GM23338 (cell line): ENCODE measurements at regions not wholly inside any gene's neighbourhood (a gene's known extent, or its start where the extent isn't known, plus 50 kb on each side); places are given as distances from the start of the nearest gene placed in this dataset.

Experiments
- ATAC-seq: fragments of 200-7000 bp; cut with Tn5 transposase; 3 replicates; pipeline ENCODE4 v1.9.1; 2020
- DNase-seq: peaks from one replicate; pipeline ENCODE4 v3.0.0-alpha.2; 2015; ENCODE audit warnings: low spot score
- H2AFZ ChIP-seq: fragments of 200-600 bp; sonication (generic); 2 replicates; pipeline ENCODE4 v1.8.0; 2016; ENCODE audit warnings: antibody characterized with exemption, mild to moderate bottlenecking, moderate library complexity
- H3F3A ChIP-seq: fragments of 200-600 bp; sonication (generic); replicated peaks from 2 replicates; pipeline ENCODE4 v1.8.0; 2017; ENCODE audit warnings: antibody characterized with exemption, mixed run types, low read depth
- H3K27ac ChIP-seq: fragments of 200-600 bp; sonication (generic); 2 replicates; pipeline ENCODE4 v1.6.1; 2016; ENCODE audit warnings: low read depth
- H3K27me3 ChIP-seq: fragments of 200-600 bp; sonication (generic); 2 replicates; pipeline ENCODE4 v1.8.0; 2016; ENCODE audit warnings: mild to moderate bottlenecking, mixed run types, moderate library complexity; ENCODE audit not compliant: insufficient read depth
- H3K36me3 ChIP-seq: fragments of 200-600 bp; sonication (generic); 2 replicates; pipeline ENCODE4 v1.8.0; 2016; ENCODE audit warnings: mild to moderate bottlenecking; ENCODE audit not compliant: insufficient read depth
- H3K4me1 ChIP-seq: fragments of 200-600 bp; sonication (generic); 2 replicates; pipeline ENCODE4 v1.8.0; 2016; ENCODE audit warnings: mild to moderate bottlenecking, moderate library complexity; ENCODE audit not compliant: insufficient read depth
- H3K4me2 ChIP-seq: fragments of 200-600 bp; sonication (generic); 2 replicates; pipeline ENCODE4 v1.7.1; 2017; ENCODE audit warnings: mixed run types
- H3K4me3 ChIP-seq: fragments of 200-600 bp; sonication (generic); 2 replicates; pipeline ENCODE4 v1.6.1; 2016; ENCODE audit warnings: mixed run types
- H3K79me2 ChIP-seq: fragments of 200-600 bp; sonication (generic); replicated peaks from 2 replicates; pipeline ENCODE4 v1.8.0; 2017; ENCODE audit warnings: mild to moderate bottlenecking; ENCODE audit not compliant: insufficient read depth
- H3K9me2 ChIP-seq: fragments of 200-600 bp; sonication (generic); 2 replicates; pipeline ENCODE4 v1.8.0; 2017; ENCODE audit not compliant: insufficient read depth
- H4K20me1 ChIP-seq: fragments of 200-600 bp; sonication (generic); replicated peaks from 2 replicates; pipeline ENCODE4 v1.8.0; 2017; ENCODE audit warnings: mild to moderate bottlenecking; ENCODE audit not compliant: insufficient read depth
- H3K27ac Mint-ChIP-seq: 2 replicates; pipeline ENCODE4 v1.8.0; 2020; ENCODE audit warnings: inconsistent platforms, mild to moderate bottlenecking, moderate library complexity, mixed read lengths
- H3K27me3 Mint-ChIP-seq: 3 replicates; pipeline ENCODE4 v1.8.0; 2022; ENCODE audit warnings: low read depth, mild to moderate bottlenecking, moderate library complexity, mixed read lengths, inconsistent platforms; ENCODE audit not compliant: insufficient read depth, poor library complexity
- H3K36me3 Mint-ChIP-seq: 3 replicates; pipeline ENCODE4 v1.8.0; 2021; ENCODE audit warnings: low read depth, mild to moderate bottlenecking, inconsistent platforms, moderate library complexity, mixed read lengths
- H3K4me1 Mint-ChIP-seq: 3 replicates; pipeline ENCODE4 v1.8.0; 2020; ENCODE audit warnings: mild to moderate bottlenecking, inconsistent platforms, mixed read lengths
- H3K4me3 Mint-ChIP-seq: 3 replicates; pipeline ENCODE4 v1.8.0; 2021; ENCODE audit warnings: moderate library complexity, mild to moderate bottlenecking, inconsistent platforms, mixed read lengths
- H3K9me3 Mint-ChIP-seq: 3 replicates; pipeline ENCODE4 v1.8.0; 2020; ENCODE audit warnings: moderate library complexity, mild to moderate bottlenecking, inconsistent platforms, mixed read lengths
- EZH2 ChIP-seq: fragments of 200-600 bp; sonication (generic); IDR thresholded peaks from one replicate; pipeline ENCODE4 v1.8.0; 2017; ENCODE audit warnings: antibody characterized with exemption, mild to moderate bottlenecking, low read depth; ENCODE audit not compliant: unreplicated experiment
- POLR2AphosphoS5 ChIP-seq: IDR thresholded peaks from 2 replicates; pipeline ENCODE4 v1.6.1; 2016; ENCODE audit warnings: antibody characterized with exemption, low read depth
- ZNF331 ChIP-seq: fragments of 250-450 bp; sonication (Bioruptor Pico); IDR thresholded peaks from 2 replicates; pipeline ENCODE4 v1.5.0; 2020; ENCODE audit warnings: low read depth, mild to moderate bottlenecking, moderate library complexity
- TF ChIP-seq, protein P1 (sequence below): fragments of 250-450 bp; sonication (Bioruptor Pico); IDR thresholded peaks from 2 replicates; pipeline ENCODE4 v1.5.0; 2020; ENCODE audit warnings: mild to moderate bottlenecking, moderate library complexity

DNA sequence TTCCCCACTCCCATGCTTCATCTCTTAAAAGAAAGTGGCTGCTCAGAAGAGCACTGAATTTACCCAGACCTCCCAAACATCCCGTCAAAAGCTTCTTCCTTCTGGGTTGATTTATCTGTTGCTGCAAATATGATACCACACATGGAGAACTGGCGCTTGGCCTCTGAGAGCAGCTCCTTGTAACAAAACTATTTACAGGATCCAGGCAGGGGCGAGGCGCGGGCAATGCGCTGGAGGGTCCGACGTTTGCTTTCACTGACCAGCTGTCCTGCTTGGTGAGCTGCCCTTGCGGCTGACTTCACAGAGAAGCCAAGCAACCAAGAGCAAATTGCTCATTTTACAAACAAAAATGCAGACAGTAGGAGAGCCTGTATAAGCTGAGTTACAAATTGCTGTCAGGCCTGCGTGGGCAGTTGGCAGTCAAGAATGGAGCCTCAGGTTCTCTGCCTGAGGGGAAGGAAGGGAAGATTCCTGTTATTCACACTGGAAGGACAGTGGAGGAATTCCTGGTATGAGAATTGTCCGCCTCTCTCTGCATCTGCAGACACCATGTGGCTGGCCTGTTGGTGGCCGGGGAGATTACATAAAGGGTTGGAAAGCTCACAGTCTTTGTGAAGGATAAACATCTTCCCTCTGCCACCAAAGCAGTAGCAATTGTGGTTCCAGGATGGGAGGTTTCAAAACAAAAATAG is 192.2 kb upstream of the LEF1 start:
- H3K27ac ChIP-seq: no peak overlapping the region
- 0 out of 2 replicates have a peak overlapping the region, but pooled peaks have one; percentile 7 for H3K4me2 ChIP-seq
- H3F3A ChIP-seq: no peaks in the 10 kb centered on the region
- peaks cover 5% of the 10 kb centered on the region for H3K9me2 ChIP-seq
- Mint-ChIP-seq H3K27ac (no peak overlapping the region), H3K9me3 (no peaks in the 10 kb centered on the region), H3K27me3 (peaks cover 6% of the 10 kb centered on the region), H3K4me3 (no peak overlapping the region), H3K4me1 (peaks cover 19% of the 10 kb centered on the region), H3K36me3 (no peaks in the 10 kb centered on the region)
- peaks cover 15% of the 10 kb centered on the region for H3K4me1 ChIP-seq
- TF ChIP-seq, protein P1, sequence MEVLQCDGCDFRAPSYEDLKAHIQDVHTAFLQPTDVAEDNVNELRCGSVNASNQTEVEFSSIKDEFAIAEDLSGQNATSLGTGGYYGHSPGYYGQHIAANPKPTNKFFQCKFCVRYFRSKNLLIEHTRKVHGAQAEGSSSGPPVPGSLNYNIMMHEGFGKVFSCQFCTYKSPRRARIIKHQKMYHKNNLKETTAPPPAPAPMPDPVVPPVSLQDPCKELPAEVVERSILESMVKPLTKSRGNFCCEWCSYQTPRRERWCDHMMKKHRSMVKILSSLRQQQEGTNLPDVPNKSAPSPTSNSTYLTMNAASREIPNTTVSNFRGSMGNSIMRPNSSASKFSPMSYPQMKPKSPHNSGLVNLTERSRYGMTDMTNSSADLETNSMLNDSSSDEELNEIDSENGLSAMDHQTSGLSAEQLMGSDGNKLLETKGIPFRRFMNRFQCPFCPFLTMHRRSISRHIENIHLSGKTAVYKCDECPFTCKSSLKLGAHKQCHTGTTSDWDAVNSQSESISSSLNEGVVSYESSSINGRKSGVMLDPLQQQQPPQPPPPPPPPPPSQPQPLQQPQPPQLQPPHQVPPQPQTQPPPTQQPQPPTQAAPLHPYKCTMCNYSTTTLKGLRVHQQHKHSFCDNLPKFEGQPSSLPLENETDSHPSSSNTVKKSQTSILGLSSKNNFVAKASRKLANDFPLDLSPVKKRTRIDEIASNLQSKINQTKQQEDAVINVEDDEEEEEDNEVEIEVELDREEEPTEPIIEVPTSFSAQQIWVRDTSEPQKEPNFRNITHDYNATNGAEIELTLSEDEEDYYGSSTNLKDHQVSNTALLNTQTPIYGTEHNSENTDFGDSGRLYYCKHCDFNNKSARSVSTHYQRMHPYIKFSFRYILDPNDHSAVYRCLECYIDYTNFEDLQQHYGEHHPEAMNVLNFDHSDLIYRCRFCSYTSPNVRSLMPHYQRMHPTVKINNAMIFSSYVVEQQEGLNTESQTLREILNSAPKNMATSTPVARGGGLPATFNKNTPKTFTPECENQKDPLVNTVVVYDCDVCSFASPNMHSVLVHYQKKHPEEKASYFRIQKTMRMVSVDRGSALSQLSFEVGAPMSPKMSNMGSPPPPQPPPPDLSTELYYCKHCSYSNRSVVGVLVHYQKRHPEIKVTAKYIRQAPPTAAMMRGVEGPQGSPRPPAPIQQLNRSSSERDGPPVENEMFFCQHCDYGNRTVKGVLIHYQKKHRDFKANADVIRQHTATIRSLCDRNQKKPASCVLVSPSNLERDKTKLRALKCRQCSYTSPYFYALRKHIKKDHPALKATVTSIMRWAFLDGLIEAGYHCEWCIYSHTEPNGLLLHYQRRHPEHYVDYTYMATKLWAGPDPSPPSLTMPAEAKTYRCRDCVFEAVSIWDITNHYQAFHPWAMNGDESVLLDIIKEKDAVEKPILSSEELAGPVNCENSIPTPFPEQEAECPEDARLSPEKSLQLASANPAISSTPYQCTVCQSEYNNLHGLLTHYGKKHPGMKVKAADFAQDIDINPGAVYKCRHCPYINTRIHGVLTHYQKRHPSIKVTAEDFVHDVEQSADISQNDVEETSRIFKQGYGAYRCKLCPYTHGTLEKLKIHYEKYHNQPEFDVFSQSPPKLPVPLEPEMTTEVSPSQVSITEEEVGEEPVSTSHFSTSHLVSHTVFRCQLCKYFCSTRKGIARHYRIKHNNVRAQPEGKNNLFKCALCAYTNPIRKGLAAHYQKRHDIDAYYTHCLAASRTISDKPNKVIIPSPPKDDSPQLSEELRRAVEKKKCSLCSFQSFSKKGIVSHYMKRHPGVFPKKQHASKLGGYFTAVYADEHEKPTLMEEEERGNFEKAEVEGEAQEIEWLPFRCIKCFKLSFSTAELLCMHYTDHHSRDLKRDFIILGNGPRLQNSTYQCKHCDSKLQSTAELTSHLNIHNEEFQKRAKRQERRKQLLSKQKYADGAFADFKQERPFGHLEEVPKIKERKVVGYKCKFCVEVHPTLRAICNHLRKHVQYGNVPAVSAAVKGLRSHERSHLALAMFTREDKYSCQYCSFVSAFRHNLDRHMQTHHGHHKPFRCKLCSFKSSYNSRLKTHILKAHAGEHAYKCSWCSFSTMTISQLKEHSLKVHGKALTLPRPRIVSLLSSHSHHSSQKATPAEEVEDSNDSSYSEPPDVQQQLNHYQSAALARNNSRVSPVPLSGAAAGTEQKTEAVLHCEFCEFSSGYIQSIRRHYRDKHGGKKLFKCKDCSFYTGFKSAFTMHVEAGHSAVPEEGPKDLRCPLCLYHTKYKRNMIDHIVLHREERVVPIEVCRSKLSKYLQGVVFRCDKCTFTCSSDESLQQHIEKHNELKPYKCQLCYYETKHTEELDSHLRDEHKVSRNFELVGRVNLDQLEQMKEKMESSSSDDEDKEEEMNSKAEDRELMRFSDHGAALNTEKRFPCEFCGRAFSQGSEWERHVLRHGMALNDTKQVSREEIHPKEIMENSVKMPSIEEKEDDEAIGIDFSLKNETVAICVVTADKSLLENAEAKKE (CRISPR knock-in tag): peak; percentile 52; the same call in 1 of the 2 replicates
- TF ChIP-seq ZNF331 (CRISPR knock-in tag): no peak
- no peak overlapping the region for H3K4me3 ChIP-seq
- peak; percentile 69 for DNase-seq
- no peaks in the 10 kb centered on the region for H3K79me2 ChIP-seq
- H2AFZ ChIP-seq: peak overlapping the region; percentile 3; the same call in 1 of the 2 replicates
- H3K36me3 ChIP-seq: no peaks in the 10 kb centered on the region
- no peaks in the 10 kb centered on the region for H3K27me3 ChIP-seq
- no peaks in the 10 kb centered on the region for H4K20me1 ChIP-seq
- ATAC-seq: peak; percentile 84

DNA sequence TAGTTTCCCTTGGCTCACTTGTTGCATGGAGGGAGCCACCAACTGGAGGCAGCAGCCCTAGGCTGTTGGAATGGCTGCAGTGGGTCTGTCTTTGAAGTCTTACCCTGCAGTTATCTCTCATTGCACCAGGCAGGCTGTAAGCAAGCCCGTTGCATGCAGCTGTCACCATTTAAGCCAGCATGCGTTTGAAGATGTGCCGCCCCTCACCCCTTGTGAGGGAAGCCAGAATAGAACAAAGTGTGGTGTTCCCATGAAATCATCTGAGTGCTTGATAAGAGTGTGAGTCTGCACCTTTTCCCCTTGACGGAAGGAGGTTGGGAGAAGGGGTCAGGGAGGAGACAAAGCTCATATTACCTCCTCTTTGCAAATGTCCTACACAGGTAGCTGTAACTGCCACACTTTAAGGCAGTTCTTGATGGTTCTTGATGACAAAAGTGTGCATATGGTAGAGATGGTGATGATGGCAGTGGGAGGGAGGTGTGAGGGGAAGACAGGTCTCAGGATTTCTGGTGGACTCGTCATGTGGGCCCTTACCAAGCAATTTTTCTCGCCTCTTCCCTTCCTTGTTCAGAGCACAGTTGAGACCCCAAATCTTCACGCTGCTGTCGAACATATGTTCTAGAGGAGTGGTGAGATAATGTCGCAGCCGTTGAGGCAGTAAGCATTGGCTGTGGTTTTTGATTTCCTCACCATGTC is 191.4 kb upstream of the LEF1 start:
- no peaks in the 10 kb centered on the region for H4K20me1 ChIP-seq
- Mint-ChIP-seq H3K27me3 (peaks cover 8% of the 10 kb centered on the region), H3K4me1 (peaks cover 22% of the 10 kb centered on the region), H3K27ac (no peak overlapping the region), H3K4me3 (no peak overlapping the region), H3K36me3 (no peaks in the 10 kb centered on the region), H3K9me3 (no peaks in the 10 kb centered on the region)
- H3K36me3 ChIP-seq: no peaks in the 10 kb centered on the region
- H3F3A ChIP-seq: no peaks in the 10 kb centered on the region
- peaks cover 15% of the 10 kb centered on the region for H3K4me1 ChIP-seq
- no peak overlapping the region for H3K4me2 ChIP-seq
- no peak overlapping the region for H2AFZ ChIP-seq
- no peak overlapping the region for H3K4me3 ChIP-seq
- H3K27ac ChIP-seq: no peak overlapping the region
- H3K79me2 ChIP-seq: no peaks in the 10 kb centered on the region
- no peak for DNase-seq
- H3K9me2 ChIP-seq: peaks cover 5% of the 10 kb centered on the region
- H3K27me3 ChIP-seq: no peaks in the 10 kb centered on the region
- no peak for ATAC-seq
- TF ChIP-seq, protein P1 (CRISPR knock-in tag): no peak
- TF ChIP-seq ZNF331 (CRISPR knock-in tag): no peak
- no peak for TF ChIP-seq EZH2
- TF ChIP-seq POLR2AphosphoS5: no peak
